Fibroblast of mammary gland (primary cell): ENCODE measurements at regions not wholly inside any gene's neighbourhood (a gene's known extent, or its start where the extent isn't known, plus 50 kb on each side); places are given as distances from the start of the nearest gene placed in this dataset.

Experiments
- DNase-seq: peaks from one replicate; pipeline ENCODE4 v3.0.0-alpha.2; 2010; ENCODE audit warnings: low read depth
- H3K4me3 ChIP-seq: 2 replicates; pipeline ENCODE4 v1.5.1; 2011; ENCODE audit warnings: low read depth, mild to moderate bottlenecking, low read length, moderate library complexity; ENCODE audit not compliant: control insufficient read depth
- TF ChIP-seq, protein P1 (sequence below): conservative IDR thresholded peaks from 2 replicates; pipeline ENCODE4 v1.5.1; 2011; ENCODE audit warnings: low read depth, low read length, inconsistent platforms; ENCODE audit not compliant: control insufficient read depth, insufficient read depth

DNA sequence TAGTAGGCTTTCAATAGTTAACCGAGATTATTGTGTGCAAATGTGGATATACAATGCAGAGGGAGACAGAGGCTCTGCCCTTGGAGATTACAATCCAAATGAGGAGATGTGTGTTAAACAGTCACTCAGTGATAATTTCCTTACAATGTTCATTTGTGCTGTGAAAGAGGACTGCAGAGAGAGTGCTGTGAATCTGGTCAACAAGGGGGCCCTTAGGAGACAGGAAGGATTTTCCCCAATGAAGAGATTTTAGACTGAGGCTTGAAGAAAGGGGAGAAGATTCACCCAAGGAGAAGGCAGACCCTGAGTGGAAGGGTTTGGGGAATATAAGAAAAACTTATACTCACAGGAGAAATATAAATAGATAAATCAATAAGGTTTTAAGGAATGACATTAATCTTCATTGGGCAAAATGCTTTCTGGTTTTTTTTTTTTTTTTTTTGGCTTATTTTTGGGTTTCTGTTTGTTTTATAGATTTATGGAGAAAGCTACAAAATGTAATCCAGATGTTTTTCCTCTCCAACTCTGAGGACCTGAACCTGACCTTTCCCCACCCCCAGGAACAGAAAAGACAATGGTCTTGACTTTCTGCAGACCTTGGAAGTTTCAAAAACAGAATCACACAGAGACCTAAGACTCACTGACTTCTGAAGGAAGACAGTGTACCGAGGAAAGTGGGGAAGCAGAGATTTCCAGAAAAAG lies 151.3 kb upstream of the SERPINE2 start:
- H3K4me3 ChIP-seq: no peak overlapping the region

GRCh38 chr2:224187220-224187619 lies 148.1 kb upstream of the SERPINE2 start:
- TF ChIP-seq, protein P1, sequence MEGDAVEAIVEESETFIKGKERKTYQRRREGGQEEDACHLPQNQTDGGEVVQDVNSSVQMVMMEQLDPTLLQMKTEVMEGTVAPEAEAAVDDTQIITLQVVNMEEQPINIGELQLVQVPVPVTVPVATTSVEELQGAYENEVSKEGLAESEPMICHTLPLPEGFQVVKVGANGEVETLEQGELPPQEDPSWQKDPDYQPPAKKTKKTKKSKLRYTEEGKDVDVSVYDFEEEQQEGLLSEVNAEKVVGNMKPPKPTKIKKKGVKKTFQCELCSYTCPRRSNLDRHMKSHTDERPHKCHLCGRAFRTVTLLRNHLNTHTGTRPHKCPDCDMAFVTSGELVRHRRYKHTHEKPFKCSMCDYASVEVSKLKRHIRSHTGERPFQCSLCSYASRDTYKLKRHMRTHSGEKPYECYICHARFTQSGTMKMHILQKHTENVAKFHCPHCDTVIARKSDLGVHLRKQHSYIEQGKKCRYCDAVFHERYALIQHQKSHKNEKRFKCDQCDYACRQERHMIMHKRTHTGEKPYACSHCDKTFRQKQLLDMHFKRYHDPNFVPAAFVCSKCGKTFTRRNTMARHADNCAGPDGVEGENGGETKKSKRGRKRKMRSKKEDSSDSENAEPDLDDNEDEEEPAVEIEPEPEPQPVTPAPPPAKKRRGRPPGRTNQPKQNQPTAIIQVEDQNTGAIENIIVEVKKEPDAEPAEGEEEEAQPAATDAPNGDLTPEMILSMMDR: no peak
- H3K4me3 ChIP-seq: no peak overlapping the region
- DNase-seq: no peak

More for the DNA sequence above, 151.3 kb upstream of the SERPINE2 start:
- no peak for DNase-seq
- TF ChIP-seq, protein P1: no peak

- H3K4me3 ChIP-seq: no peak overlapping the region
- TF ChIP-seq, protein P1: no peak
- DNase-seq: no peak
These were observed 146.0 kb upstream of the SERPINE2 start for GRCh38 chr2:224185023-224185601.

DNA sequence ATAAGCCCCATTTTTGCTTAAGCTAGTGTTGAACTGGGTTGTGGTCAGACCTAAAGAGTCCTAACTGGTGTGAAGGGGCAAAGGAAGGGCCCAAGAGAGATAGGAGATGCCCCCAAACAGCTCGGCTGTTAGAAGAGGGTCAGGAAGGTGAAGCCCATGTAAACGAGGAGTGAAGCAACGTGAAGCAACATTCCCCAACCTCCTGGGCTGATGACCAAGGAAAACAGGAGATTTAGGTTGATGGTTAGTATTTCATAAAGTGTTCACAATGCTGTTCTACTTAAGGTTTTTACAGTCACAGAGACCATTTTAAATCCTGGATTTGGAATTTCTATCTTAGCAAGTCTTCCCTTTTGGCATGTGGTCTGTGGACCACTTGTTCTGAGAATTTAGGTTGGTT lies 144.0 kb upstream of the SERPINE2 start:
- no peak for DNase-seq
- TF ChIP-seq, protein P1: no peak
- H3K4me3 ChIP-seq: no peak overlapping the region

DNA sequence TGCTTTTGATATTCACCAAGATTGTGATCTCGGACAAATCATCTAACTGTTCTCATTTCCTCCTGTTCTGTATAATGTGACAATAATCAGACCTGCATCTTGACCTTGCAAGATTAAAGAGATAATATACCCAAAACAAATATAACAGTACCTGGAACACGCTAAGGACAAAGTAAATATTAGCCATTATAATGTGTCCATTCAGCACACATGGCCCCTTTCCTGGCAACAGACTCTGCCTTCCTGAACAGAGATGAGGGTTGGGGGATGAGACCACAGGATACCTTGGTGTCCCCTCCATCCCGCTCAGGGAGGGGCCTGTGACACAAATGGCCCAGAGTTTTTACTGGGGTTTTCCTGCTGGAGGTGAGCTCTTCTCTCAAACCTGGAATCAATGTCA lies 143.4 kb upstream of the SERPINE2 start:
- no peak overlapping the region for H3K4me3 ChIP-seq
- no peak for DNase-seq
- TF ChIP-seq, protein P1: no peak

DNA sequence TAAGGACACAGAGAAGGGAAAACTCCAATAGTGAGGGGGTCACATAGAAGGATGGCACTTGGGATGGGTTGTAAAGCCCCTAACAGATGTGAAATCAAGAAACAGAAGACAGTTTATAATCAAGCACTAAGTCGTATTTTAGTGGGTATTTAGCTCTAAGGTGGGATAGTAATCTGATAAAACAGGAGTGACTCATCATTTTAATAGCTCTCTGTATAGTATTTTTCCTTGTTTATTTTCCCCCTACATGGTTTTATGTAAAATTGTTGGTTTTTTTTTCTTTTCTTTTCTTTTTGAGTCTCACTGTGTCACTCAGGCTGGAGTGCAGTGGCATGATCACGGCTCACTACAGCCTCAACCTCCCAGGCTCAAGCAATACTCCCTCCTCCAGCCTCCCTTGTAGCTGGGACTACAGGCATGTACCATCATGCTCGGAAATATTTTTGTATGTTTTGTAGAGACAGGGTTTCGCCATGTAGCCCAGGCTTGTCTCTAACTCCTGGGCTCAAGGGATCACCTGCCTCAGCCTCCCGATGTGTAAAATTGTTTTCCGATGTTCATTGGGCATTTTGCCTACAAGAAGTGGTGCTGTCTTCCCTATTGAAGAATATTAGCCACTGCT lies 142.6 kb upstream of the SERPINE2 start:
- TF ChIP-seq, protein P1: no peak
- DNase-seq: no peak
- no peak overlapping the region for H3K4me3 ChIP-seq
